HPDE6-E6E7 (cell line): ENCODE measurements at regions not wholly inside any gene's neighbourhood (a gene's known extent, or its start where the extent isn't known, plus 50 kb on each side); places are given as distances from the start of the nearest gene placed in this dataset.

ENCODE experiments used
- DNase-seq: peaks from one replicate; pipeline ENCODE4 v3.0.0; 2011; ENCODE audit warnings: missing footprints; ENCODE audit errors: extremely low spot score

GRCh38 chr2:133667085-133667484 is 98.8 kb upstream of the NCKAP5 start:
- DNase-seq, result no peak

GRCh38 chr2:133667968-133668367 is 99.7 kb upstream of the NCKAP5 start:
- no peak for DNase-seq

- DNase-seq, result no peak
Observed at GRCh38 chr2:133668547-133668946, 100.3 kb upstream of the NCKAP5 start.

GRCh38 chr2:133673305-133673905 is 105.1 kb upstream of the NCKAP5 start:
- DNase-seq, result no peak

- DNase-seq, result no peak
Observed at GRCh38 chr2:133674066-133674432, 105.8 kb upstream of the NCKAP5 start.

DNA sequence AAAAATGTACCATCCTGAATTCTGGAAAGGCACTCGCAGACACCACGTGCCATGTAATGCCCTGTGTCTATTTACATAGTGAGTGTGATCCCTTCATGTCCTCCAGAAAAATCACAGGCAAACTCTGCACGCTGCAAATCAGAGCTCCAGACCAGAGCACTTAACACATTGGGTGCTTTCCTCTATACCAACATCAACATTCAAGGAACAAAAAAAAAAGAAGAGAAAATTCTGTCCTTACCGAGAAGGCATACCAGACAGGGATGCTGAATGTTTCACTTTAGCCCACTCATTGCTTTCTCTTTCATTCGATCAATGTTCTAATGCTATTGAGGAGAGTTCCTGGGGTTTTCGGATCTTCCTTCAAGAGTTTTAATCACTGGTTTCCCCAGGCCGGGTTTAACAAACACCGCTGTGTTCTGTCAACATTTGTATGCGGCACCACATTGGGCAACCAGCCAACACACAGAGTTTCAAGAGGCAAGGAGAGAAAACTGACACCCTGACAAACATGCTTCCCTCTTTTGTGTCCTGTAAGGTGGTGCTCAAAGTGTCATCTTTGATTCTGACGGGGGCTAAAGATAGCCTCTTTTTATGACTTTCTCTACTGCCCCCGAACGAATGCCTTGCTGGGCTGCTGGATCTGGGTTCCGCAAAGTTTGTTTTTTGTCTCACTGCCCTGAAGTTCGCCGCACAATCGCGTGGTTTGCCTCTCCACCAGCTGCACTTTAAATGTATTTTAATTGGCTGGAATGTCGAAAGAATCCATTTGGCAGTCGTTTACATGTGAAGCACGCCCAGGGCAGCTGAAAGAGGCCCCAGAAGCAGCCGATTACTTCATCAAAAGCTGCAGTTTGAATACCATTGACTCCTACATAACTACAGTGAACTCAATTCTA is 106.4 kb upstream of the NCKAP5 start:
- no peak for DNase-seq

- no peak for DNase-seq
Observed at GRCh38 chr2:133676392-133677130, 108.3 kb upstream of the NCKAP5 start.

- no peak for DNase-seq
Observed at GRCh38 chr2:133680343-133681049, 112.2 kb upstream of the NCKAP5 start.

DNA sequence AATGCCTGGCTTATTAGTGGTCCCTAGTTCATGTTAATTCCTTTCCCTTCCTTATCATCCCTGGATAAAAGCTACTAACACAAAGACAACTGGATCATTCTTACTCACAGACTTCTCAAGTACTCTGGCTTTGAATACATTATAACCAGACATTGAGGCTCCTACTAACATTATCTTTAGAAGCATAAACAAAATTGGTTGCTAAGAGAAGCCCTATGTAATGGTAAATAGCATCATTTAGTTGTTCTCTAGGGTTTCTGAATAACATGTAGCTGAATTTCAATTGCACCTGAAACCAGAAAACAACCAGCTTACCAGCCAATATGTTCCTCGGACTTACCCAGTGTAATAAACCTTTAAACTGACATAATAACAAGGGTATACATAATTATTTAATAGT is 114.1 kb upstream of the NCKAP5 start:
- no peak for DNase-seq

GRCh38 chr2:133682906-133683305 is 114.6 kb upstream of the NCKAP5 start:
- DNase-seq, result no peak

GRCh38 chr2:133685636-133686215 is 117.5 kb upstream of the NCKAP5 start:
- DNase-seq, result no peak

DNA sequence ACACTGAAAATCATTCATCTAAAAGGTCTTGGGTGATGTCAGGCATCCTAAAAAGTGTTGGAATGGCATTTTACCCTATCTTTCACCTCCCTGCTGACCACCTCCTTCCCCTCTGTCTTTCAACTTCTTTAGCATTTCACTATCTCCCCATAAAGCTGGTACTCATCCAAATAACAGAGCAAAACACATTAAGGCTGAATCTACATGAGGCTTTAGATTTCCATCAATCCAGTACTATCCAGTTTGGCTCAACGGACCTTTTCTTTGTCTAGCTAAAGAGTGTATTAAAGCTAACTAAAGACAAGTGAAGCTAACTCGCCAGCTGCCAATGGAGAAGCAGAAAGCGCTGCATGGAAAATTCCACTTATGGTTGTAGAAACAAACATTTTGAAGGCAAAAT is 122.5 kb upstream of the NCKAP5 start:
- no peak for DNase-seq

- no peak for DNase-seq
Observed at GRCh38 chr2:133691336-133691735, 123.1 kb upstream of the NCKAP5 start.

DNA sequence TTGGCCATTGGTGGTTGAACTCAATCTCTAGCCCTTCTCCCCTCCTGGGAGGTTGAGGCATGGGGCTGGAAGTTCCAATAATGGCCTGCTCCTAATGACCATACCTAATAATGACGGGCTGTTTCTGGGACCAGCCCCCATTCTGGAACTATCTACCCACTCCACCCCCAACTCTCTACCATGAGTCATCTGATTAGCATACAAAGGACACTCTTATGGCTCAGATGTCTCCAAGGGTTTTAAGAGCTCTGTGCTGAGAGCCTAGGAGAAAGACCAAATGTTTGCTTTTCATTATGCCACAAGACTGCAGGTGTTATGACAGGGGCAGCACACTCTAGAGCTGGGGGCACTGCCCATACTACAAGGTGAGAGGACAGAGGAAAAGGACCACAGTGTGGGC is 137.0 kb upstream of the NCKAP5 start:
- no peak for DNase-seq

DNA sequence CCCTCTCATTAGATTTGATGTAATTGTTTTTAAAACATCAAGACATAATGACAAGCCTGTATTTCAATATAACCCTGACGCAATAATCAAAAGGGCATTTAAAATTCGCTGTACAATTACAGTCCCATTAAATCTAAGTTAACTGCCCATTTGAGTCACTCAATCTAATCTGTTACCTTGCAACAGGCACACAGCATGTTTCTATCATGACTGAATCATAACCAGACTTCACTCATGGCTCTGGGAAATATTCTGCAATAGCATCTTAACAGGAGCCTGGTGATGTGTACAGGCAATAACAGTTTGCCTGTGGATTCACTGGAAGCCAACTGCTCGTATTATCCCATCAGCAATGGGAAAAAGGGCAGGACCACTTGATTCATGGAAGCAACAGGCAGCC is 142.3 kb upstream of the NCKAP5 start:
- DNase-seq, result no peak

- no peak for DNase-seq
Observed at GRCh38 chr2:133711201-133711600, 142.9 kb upstream of the NCKAP5 start.

GRCh38 chr2:133711806-133712205 is 143.5 kb upstream of the NCKAP5 start:
- DNase-seq, result no peak

- DNase-seq, result no peak
Observed at GRCh38 chr2:133712369-133712768, 144.1 kb upstream of the NCKAP5 start.

DNA sequence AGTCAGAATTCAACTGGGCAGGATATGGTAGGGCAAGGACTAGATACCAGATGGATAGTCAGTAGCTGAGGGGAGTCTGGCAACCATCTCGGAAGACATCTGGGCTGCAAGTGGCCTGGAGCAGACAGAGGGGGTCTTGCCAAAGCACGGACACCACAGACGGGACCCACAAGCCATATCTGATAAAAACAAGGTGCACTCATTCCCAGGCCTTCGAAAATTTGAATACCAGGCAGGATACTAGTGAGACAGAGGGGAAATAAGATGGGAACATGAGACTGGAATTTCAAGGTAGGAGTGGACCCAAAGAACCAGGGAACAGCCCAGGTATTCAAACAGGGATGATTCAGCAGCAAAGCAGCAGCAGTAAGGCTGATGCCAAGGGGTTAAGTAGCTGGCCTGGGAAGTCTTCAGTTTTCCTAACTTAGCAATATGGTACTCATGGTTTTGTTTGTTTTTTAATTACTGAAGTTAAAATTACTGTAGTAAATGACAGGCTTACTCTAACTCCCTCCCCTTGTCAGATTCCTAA is 144.9 kb upstream of the NCKAP5 start:
- DNase-seq, result no peak

DNA sequence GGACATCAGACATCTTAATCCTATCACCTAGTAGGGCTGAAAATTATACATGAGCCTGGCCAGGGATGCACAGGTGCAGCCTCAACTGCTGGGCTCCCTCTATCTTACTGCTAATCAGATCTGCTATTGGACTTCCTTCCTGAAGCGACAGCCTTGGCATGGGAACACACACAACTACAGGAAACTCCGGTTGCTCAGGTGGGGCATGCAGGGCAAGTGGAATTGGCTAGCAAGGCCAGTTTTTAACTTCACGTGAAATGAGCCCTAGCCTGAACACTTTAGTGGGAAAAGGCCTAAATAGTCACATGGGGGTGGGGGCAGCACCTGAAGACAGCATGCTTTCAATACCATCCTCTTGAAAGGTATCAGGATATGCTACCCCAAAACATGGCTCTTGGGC is 147.9 kb upstream of the NCKAP5 start:
- DNase-seq, result no peak

DNA sequence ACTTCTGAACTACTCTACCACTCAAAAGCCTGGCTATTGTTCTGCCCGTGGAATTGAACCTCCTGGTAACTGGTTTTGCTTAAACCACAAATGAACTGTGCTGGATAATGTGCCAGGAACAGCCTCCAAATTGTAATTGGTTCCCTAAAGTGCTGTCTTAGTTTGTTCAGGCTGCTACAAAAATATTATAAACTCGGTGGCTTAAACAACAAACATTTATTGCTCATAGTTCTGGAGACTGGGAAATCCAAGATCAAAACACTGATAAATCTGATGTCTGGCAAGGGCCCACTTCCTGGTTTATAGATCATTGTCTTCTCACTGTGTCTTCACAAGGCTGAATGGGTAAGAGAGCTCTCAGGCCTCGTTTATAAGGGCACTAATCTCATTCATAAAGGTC is 149.2 kb upstream of the NCKAP5 start:
- DNase-seq, result no peak
